Stimulated activated CD8-positive, alpha-beta memory T cell treated with anti-CD3 and anti-CD28 coated beads, Interleukin-2, amount 100 ng/mL, for 1 hour (primary cell): ENCODE measurements at regions not wholly inside any gene's neighbourhood (a gene's known extent, or its start where the extent isn't known, plus 50 kb on each side); places are given as distances from the start of the nearest gene placed in this dataset.
"Not testable (repeated sequence)": the region's sequence is repeated elsewhere in the genome, so short reads cannot be mapped to it uniquely, and the experiment has no call there.

Experiments used
- DNase-seq, 2 donors: peaks; one replicate each; pipeline ENCODE4 v3.0.0-alpha.2; 2020; ENCODE audit warnings: low read depth in 2 of 2

- DNase-seq, result no peak
Measured at GRCh38 chrX:45689971-45690370, 489.3 kb upstream of the DIPK2B start.

- DNase-seq, result no peak
Measured at GRCh38 chrX:45683914-45684313, 483.2 kb upstream of the DIPK2B start.

- DNase-seq, result no peak
Measured at GRCh38 chrX:45681891-45682290, 481.2 kb upstream of the DIPK2B start.

- no peak for DNase-seq
Measured at GRCh38 chrX:45669715-45670340, 469.2 kb upstream of the DIPK2B start.

- DNase-seq, result no peak
Measured at GRCh38 chrX:45668686-45669443, 468.2 kb upstream of the DIPK2B start.

GRCh38 chrX:45667666-45668065 lies 467.0 kb upstream of the DIPK2B start:
- DNase-seq, result no peak

GRCh38 chrX:45664727-45665290 lies 464.1 kb upstream of the DIPK2B start:
- DNase-seq, result no peak

- no peak for DNase-seq
Measured at GRCh38 chrX:45660477-45660876, 459.8 kb upstream of the DIPK2B start.

- no peak for DNase-seq
Measured at GRCh38 chrX:45633419-45633818, 432.7 kb upstream of the DIPK2B start.

GRCh38 chrX:45632506-45632905 lies 431.8 kb upstream of the DIPK2B start:
- no peak for DNase-seq

- DNase-seq, result no peak
Measured at GRCh38 chrX:45630078-45630477, 429.4 kb upstream of the DIPK2B start.

- no peak for DNase-seq
Measured at GRCh38 chrX:45628041-45628440, 427.4 kb upstream of the DIPK2B start.

- DNase-seq, result no peak
Measured at GRCh38 chrX:45623266-45623665, 422.6 kb upstream of the DIPK2B start.

- no peak for DNase-seq
Measured at GRCh38 chrX:45622538-45622937, 421.9 kb upstream of the DIPK2B start.

- no peak for DNase-seq
Measured at GRCh38 chrX:45622042-45622423, 421.4 kb upstream of the DIPK2B start.

- no peak for DNase-seq
Measured at GRCh38 chrX:45621376-45622041, 420.8 kb upstream of the DIPK2B start.

GRCh38 chrX:45619290-45619689 lies 418.6 kb upstream of the DIPK2B start:
- DNase-seq, result no peak

- not testable (repeated sequence) for DNase-seq
Measured at GRCh38 chrX:45615591-45615990, 414.9 kb upstream of the DIPK2B start.

- DNase-seq, result no peak
Measured at GRCh38 chrX:45614853-45615252, 414.2 kb upstream of the DIPK2B start.

GRCh38 chrX:45602151-45602550 lies 401.5 kb upstream of the DIPK2B start:
- no peak for DNase-seq

- DNase-seq, result no peak
Measured at GRCh38 chrX:45601052-45601451, 400.4 kb upstream of the DIPK2B start.

- no peak for DNase-seq
Measured at GRCh38 chrX:45598861-45599260, 398.2 kb upstream of the DIPK2B start.
